GM23248 (cell line): ENCODE measurements at regions not wholly inside any gene's neighbourhood (a gene's known extent, or its start where the extent isn't known, plus 50 kb on each side); places are given as distances from the start of the nearest gene placed in this dataset.

Experiments used
- DNase-seq: peaks from one replicate; pipeline ENCODE4 v3.0.0-alpha.2; 2015
- H2AFZ ChIP-seq: fragments of 200-600 bp; sonication (generic); 2 replicates; pipeline ENCODE4 v1.6.1; 2016; ENCODE audit warnings: antibody characterized with exemption
- H3F3A ChIP-seq: fragments of 200-600 bp; sonication (generic); 2 replicates; pipeline ENCODE4 v1.6.1; 2016; ENCODE audit warnings: mild to moderate bottlenecking, antibody characterized with exemption, mixed run types; ENCODE audit not compliant: insufficient read depth
- H3K27ac ChIP-seq: fragments of 200-600 bp; sonication (generic); 2 replicates; pipeline ENCODE4 v1.5.1; 2016; ENCODE audit warnings: mild to moderate bottlenecking
- H3K27me3 ChIP-seq: fragments of 200-600 bp; sonication (generic); replicated peaks from 2 replicates; pipeline ENCODE4 v1.6.1; 2016; ENCODE audit warnings: mild to moderate bottlenecking; ENCODE audit not compliant: insufficient read depth
- H3K36me3 ChIP-seq: fragments of 200-600 bp; sonication (generic); 2 replicates; pipeline ENCODE4 v1.6.1; 2016; ENCODE audit warnings: low read depth, mild to moderate bottlenecking
- H3K4me1 ChIP-seq: fragments of 200-600 bp; sonication (generic); 2 replicates; pipeline ENCODE4 v1.6.1; 2016; ENCODE audit warnings: mild to moderate bottlenecking; ENCODE audit not compliant: insufficient read depth
- H3K4me2 ChIP-seq: fragments of 200-600 bp; sonication (generic); one replicate; pipeline ENCODE4 v1.6.1; 2016; ENCODE audit warnings: mild to moderate bottlenecking; ENCODE audit not compliant: unreplicated experiment
- H3K4me3 ChIP-seq: fragments of 200-600 bp; sonication (generic); 2 replicates; pipeline ENCODE4 v1.5.1; 2016; ENCODE audit warnings: mild to moderate bottlenecking
- H3K79me2 ChIP-seq: fragments of 200-600 bp; sonication (generic); 2 replicates; pipeline ENCODE4 v1.6.1; 2016; ENCODE audit warnings: mild to moderate bottlenecking; ENCODE audit not compliant: insufficient read depth
- H3K9ac ChIP-seq: fragments of 200-600 bp; sonication (generic); 2 replicates; pipeline ENCODE4 v1.6.1; 2016; ENCODE audit warnings: mild to moderate bottlenecking
- H3K9me2 ChIP-seq: fragments of 200-600 bp; sonication (generic); 2 replicates; pipeline ENCODE4 v1.6.1; 2016; ENCODE audit warnings: mixed run types, mild to moderate bottlenecking, moderate library complexity; ENCODE audit not compliant: insufficient read depth
- H3K9me3 ChIP-seq: fragments of 200-600 bp; sonication (generic); one replicate; pipeline ENCODE4 v1.6.1; 2017; ENCODE audit warnings: low read depth
- H4K20me1 ChIP-seq: fragments of 200-600 bp; sonication (generic); 2 replicates; pipeline ENCODE4 v1.6.0; 2016; ENCODE audit not compliant: insufficient read depth
- EZH2 ChIP-seq: fragments of 200-600 bp; sonication (generic); IDR thresholded peaks from 2 replicates; pipeline ENCODE4 v1.6.1; 2018; ENCODE audit warnings: antibody characterized with exemption, mild to moderate bottlenecking; ENCODE audit not compliant: insufficient read depth, poor library complexity, severe bottlenecking
- EZH2phosphoT487 ChIP-seq: fragments of 200-600 bp; sonication (generic); IDR thresholded peaks from 2 replicates; pipeline ENCODE4 v1.6.1; 2018; ENCODE audit warnings: antibody characterized with exemption, moderate library complexity, mild to moderate bottlenecking, low read depth; ENCODE audit not compliant: insufficient read depth
- WGBS, 2 experiments: methylation state at CpG; one replicate each; pipeline ENCODE4 v1.1.6; 2015 to 2017; ENCODE audit warnings: low lambda C conversion rate in 2 of 2, low coverage in 1 of 2; ENCODE audit errors: missing lambda C conversion rate in 2 of 2; 5-methylcytosine and 5-hydroxymethylcytosine counted together
- in situ Hi-C: fragments of 300-500 bp; cut with MboI; formaldehyde crosslinking; loops from 2 replicates; pipeline ENCODE4 v1.15.0; 2020

- Histone ChIP-seq H2AFZ (no peak overlapping the region), H3K9me2 (no peaks in the 10 kb centered on the region), H3K9me3 (peaks cover 12% of the 10 kb centered on the region), H3K4me3 (no peak overlapping the region), H3K27ac (no peak overlapping the region), H3F3A (peaks cover 9% of the 10 kb centered on the region; the same call in 1 of the 2 replicates), H3K9ac (no peak overlapping the region), H3K27me3 (no peaks in the 10 kb centered on the region), H4K20me1 (no peaks in the 10 kb centered on the region), H3K36me3 (no peaks in the 10 kb centered on the region; the same call in 1 of the 2 replicates), H3K4me1 (peaks cover 6% of the 10 kb centered on the region; the same call in 1 of the 2 replicates), H3K79me2 (no peaks in the 10 kb centered on the region), H3K4me2 (no peak overlapping the region)
- no peak for TF ChIP-seq EZH2phosphoT487
- TF ChIP-seq EZH2: no peak
- in situ Hi-C loops: no loop called here
- 72 to 79% methylated on average over 5 of the region's 5 CpGs for WGBS, 2 experiments
- peak; percentile 25 for DNase-seq
These were observed 168.6 kb upstream of the UBASH3B start for GRCh38 chr11:122486793-122487495.

DNA sequence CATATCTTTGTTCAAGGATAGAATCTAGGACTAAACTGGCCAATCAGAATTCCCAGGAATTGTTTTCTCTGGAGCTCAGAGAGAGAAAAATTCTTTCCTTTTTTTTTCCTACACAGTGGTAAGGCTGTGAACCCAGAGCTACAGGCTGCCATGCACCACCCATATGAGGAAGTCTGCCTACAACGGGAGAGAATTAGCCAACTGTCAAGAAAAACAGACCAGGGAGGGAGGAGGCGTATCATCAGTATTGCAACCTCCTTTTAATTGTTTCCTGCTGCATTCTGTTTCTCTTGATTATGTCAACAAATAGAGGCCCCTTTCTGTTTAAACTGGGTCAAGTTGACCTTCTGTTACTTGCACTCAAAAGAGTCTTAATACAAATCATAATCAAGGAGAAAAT, 176.5 kb upstream of the UBASH3B start:
- Histone ChIP-seq H2AFZ (no peak overlapping the region), H3K9me3 (peaks cover 7% of the 10 kb centered on the region), H3K4me2 (no peak overlapping the region), H4K20me1 (no peaks in the 10 kb centered on the region), H3K4me3 (no peak overlapping the region), H3K4me1 (no peaks in the 10 kb centered on the region), H3K27me3 (no peaks in the 10 kb centered on the region), H3F3A (no peaks in the 10 kb centered on the region), H3K36me3 (no peaks in the 10 kb centered on the region), H3K27ac (no peak overlapping the region), H3K9me2 (no peaks in the 10 kb centered on the region), H3K79me2 (no peaks in the 10 kb centered on the region), H3K9ac (no peak overlapping the region)
- WGBS, 2 experiments: 10 to 13% methylated on average over 2 of the region's 2 CpGs
- DNase-seq: peak; percentile 21
- TF ChIP-seq EZH2phosphoT487 (no peak), EZH2 (no peak)
- in situ Hi-C loops: no loop called here

DNA sequence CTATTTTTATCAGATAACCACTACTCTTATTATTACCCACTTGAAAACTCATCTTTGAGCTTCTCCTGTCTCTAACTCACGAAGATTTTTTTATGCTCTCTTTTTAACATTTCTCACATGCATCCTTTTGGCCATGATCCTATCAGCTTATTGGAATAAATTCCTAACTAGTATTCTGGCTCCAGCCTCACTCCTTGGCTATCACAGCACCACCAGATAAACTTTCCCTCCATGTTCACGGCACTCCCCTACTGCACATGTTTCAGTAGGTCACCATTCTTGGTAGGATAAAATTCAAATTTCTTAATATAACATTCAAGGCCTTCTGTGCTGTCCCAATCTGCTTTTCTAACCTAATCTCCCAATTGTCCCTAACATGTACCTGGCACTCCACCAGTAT, 186.6 kb upstream of the UBASH3B start:
- no peaks in the 10 kb centered on the region for H3K9me2 ChIP-seq
- H3K4me3 ChIP-seq: no peak overlapping the region
- 64 to 70% methylated on average over 2 of the region's 2 CpGs for WGBS, 2 experiments
- DNase-seq: no peak
- H3K4me2 ChIP-seq: no peak overlapping the region
- no peaks in the 10 kb centered on the region for H3K36me3 ChIP-seq
- no peaks in the 10 kb centered on the region for H3F3A ChIP-seq
- no peak for TF ChIP-seq EZH2
- no peak for TF ChIP-seq EZH2phosphoT487
- no peaks in the 10 kb centered on the region for H3K27me3 ChIP-seq
- no peaks in the 10 kb centered on the region for H3K9me3 ChIP-seq
- H3K27ac ChIP-seq: no peak overlapping the region
- H3K79me2 ChIP-seq: no peaks in the 10 kb centered on the region
- H3K4me1 ChIP-seq: no peaks in the 10 kb centered on the region
- no peak overlapping the region for H2AFZ ChIP-seq
- H4K20me1 ChIP-seq: no peaks in the 10 kb centered on the region
- H3K9ac ChIP-seq: no peak overlapping the region
- in situ Hi-C loops: no loop called here

DNA sequence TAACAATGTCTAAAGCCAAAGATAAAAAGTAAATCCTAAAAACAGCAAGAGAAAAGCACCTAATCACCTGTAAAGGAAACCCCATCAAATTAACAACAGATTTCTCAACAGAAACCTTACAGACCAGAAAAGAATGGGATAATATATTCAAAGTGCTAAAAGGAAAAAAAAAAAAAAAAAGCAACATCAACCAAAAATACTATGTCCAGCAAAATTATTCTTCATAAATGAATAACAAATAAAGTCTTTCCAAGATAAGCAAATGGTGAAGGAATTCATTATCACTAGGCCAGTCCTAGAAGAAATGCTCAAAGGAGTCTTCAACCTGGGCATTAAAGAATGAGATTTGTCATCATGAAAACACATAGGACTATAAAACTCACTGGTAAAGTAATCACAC, 192.0 kb upstream of the UBASH3B start:
- H3K27me3 ChIP-seq: no peaks in the 10 kb centered on the region
- TF ChIP-seq EZH2phosphoT487 (no peak), EZH2 (no peak)
- no peaks in the 10 kb centered on the region for H3K9me3 ChIP-seq
- no peak overlapping the region for H3K27ac ChIP-seq
- H3K4me2 ChIP-seq: no peak overlapping the region
- H3K9ac ChIP-seq: no peak overlapping the region
- H3K4me1 ChIP-seq: no peaks in the 10 kb centered on the region
- H3K4me3 ChIP-seq: no peak overlapping the region
- H2AFZ ChIP-seq: no peak overlapping the region
- no peaks in the 10 kb centered on the region for H3K79me2 ChIP-seq
- in situ Hi-C loops: no loop called here
- H3F3A ChIP-seq: no peaks in the 10 kb centered on the region
- no peaks in the 10 kb centered on the region for H3K36me3 ChIP-seq
- no peaks in the 10 kb centered on the region for H4K20me1 ChIP-seq
- no peak for DNase-seq
- no peaks in the 10 kb centered on the region for H3K9me2 ChIP-seq

GRCh38 chr11:122459064-122459463, 196.5 kb upstream of the UBASH3B start:
- DNase-seq: no peak
- H3F3A ChIP-seq: no peaks in the 10 kb centered on the region
- no peaks in the 10 kb centered on the region; the same call in 1 of the 2 replicates for H3K9me2 ChIP-seq
- H3K4me2 ChIP-seq: no peak overlapping the region
- H3K9me3 ChIP-seq: no peaks in the 10 kb centered on the region
- no peak overlapping the region for H2AFZ ChIP-seq
- H3K4me3 ChIP-seq: no peak overlapping the region
- H3K27ac ChIP-seq: no peak overlapping the region
- H3K9ac ChIP-seq: no peak overlapping the region
- in situ Hi-C loops: no loop called here
- H3K4me1 ChIP-seq: no peaks in the 10 kb centered on the region
- H3K27me3 ChIP-seq: no peaks in the 10 kb centered on the region
- no peaks in the 10 kb centered on the region for H4K20me1 ChIP-seq
- no peaks in the 10 kb centered on the region for H3K36me3 ChIP-seq
- 74 to 81% methylated on average over 3 of the region's 3 CpGs for WGBS, 2 experiments
- no peak for TF ChIP-seq EZH2
- TF ChIP-seq EZH2phosphoT487: no peak
- no peaks in the 10 kb centered on the region for H3K79me2 ChIP-seq
